ENCODE measurements at regions not wholly inside any gene's neighbourhood (a gene's known extent, or its start where the extent isn't known, plus 50 kb on each side); places are given as distances from the start of the nearest gene placed in this dataset.
"Not testable (repeated sequence)": the region's sequence is repeated elsewhere in the genome, so short reads cannot be mapped to it uniquely, and the experiment has no call there.

DNA sequence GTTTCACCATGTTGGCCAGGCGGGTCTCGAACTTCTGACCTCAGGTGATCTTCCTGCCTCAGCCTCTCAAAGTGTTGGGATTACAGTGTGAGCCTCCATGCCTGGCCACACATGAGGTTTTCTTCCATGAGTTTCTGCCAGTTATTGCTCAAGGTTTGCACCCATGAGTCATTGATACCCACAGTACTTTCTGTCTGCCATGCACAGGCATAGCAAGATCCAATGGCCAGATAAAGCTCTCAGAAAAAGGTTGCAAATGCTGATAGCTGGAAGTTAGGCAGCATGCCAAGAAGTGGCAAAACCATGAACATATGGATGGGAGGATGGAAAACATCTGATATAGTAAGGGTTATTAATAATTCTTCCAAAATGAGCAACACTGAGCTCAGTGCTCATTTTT lies 298.7 kb upstream of the NRG3 start:
- no peak for DNase-seq (ENCODE audit: low spot score)

DNA sequence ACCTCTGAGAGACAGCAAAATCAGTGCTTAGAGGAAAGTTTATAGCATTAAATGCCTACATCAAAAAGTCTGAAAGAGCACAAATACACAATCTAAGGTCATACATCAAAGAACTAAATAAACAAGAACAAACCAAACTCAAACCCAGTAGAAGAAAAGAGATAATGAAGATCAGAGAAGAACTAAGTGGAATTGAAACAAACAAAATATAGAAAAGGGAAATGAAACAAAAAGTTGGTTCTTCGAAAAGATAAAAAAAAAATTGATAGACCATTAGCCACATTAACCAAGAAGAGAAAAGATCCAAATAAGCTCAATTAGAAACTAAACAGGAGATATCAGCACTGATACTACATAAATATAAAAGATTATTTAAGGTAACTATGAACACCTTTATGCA lies 280.0 kb upstream of the NRG3 start:
- no peak for DNase-seq (ENCODE audit: low spot score)

DNA sequence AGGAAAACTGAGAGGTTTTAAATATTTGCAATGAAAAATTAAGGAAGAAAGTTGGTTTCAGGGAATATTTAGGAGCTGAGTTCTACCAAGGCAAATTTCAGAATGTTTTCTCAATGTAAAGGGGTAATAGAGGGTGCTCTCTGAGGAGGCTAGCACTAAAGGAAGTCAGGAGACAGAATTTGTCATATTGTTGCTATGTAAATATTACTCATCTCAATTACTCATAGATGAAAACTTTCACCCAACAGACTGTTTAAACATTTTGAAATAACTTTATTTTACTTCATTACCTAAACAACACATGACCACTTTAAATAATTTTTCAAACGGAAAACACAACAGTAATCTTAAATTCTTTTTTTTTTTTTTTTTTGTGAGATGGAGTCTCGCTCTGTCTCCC lies 274.8 kb upstream of the NRG3 start:
- no peak for DNase-seq (ENCODE audit: low spot score)

DNA sequence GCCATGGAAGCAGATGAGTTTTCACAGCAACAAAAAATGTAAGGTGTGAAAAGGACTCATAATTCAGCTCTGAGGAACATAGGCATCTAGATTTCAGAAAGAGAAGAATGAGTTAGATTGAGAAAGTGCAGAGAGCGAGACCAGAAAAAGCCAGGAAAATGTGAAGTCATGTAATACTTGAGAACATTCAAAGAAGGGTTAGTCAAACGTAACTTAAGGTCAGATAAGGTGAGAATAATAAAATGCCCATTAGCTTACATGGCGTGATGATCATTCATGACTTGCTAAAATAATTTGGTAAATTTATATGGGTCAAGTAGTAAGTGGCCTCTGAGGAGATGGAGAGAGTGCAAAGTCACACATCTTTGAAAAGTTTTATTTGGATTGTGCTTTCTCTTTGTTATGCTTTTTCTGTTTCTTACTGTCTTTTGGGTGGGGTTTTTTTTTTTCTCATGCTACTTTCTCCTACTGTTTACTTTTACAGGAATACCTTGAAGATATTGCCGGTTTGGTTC lies 271.8 kb upstream of the NRG3 start:
- DNase-seq (ENCODE audit: low spot score): no peak

DNA sequence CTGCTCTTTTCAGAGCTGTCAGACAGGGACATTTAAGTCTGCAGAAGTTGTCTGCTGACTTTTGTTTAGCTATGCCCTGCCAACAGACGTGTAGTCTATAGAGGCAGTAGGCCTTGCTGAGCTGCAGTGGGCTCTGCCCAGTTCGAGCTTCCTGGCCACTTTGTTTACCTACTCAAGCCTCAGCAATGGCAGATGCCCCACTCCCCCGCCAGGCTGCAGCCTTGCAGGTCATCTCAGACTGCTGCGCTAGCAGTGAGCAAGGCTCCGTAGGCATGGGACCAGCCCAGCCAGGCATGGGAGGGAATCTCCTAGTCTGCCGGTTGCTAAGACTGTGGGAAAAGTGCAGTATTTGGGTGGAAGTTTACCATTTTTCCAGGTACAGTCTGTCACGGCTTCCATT lies 230.5 kb upstream of the NRG3 start:
- not testable (repeated sequence) for DNase-seq (ENCODE audit: low spot score)

DNA sequence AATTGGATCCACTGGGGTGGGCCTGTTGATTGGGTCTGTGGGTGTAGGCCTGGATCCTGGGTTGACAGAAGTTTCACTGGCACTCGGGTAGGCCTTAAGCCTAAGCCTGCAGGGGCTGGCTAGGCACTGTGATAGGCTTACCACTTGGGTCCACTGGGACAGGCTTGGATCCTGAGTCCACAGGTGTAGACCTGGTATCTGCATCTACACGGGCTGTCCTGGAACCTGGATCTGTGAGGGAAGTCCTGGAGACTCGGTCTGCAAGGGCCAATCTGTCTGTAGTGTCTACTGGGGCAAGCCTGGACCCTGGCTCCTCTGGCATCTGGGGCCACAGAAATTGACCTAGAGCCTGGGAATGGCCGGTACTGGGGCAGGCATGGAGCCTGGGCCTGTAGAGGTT lies 219.0 kb upstream of the NRG3 start:
- DNase-seq (ENCODE audit: low spot score): no peak

DNA sequence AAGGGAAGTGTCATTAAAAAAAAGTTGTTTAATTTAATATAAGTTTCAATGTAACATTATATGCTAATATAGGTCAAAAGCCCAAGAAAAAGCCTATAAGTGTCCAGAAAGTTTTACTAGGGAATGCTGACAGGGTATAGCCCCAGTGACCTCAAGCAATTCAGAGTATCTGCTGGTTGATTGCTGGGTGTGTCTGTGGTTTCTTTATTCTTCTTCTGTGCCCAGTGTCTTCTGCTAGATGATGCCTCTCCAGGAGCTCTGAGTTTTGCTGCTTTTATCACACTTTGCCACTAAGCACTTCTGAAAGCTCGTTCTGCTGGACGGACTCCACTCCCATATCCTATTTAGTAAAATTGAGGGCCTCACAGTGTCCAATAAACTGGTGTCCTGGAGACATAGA lies 212.2 kb upstream of the NRG3 start:
- no peak for DNase-seq (ENCODE audit: low spot score)

DNA sequence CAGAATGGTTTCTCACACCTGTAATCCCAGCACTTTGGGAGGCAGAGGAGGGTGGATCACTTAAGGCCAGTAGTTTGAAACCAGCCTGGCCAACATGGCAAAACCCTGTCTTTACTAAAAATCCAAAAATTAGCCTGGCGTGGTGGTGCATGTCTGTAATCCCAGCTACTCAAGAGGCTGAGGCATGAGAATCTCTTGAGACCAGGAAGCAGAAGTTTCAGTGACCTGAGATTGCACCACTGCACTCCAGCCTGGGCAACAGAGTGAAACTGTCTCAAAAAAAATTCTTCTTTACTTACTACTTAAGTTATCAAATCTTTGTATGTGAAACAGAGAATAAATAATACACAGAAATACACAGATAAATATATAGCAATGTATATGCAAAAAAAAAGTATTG lies 210.2 kb upstream of the NRG3 start:
- not testable (repeated sequence) for DNase-seq (ENCODE audit: low spot score)

DNA sequence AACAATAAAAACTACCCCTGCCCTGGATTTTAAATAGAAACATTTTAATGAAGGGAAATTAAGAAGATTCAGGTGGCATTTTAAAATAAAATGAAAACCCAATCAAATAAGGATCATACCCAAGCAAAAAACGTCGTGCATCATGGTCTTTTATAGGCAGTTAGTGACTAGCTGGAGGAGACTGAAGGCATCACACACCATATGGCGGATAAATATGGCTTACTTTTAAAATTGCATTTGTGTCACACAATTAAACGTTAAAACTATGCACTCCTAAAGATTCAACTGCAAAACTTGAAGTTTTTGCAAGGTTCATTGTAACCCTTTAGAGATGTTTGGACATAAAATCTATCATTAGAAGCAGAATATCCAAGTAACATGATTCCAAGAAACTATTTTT lies 200.1 kb upstream of the NRG3 start:
- DNase-seq (ENCODE audit: low spot score): no peak

DNA sequence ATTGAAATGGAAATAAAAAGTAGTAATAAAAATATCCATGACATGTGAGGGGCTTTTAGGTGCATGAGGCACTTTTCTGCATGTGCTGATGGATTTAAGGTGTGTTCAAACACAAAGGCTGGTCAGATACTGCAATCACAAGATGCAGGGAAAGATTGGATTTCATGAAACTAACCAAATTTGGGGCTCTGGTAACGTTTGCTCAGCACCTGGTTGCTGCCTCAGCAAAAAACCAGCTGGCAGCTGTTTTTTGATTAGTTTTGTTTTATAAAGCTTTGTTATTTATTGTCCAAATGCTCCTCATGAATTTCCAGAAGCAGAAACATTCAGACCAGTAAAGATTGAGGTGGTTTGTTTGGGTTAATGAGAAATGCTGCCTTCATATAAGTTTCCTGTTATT lies 195.7 kb upstream of the NRG3 start:
- DNase-seq (ENCODE audit: low spot score): no peak

DNA sequence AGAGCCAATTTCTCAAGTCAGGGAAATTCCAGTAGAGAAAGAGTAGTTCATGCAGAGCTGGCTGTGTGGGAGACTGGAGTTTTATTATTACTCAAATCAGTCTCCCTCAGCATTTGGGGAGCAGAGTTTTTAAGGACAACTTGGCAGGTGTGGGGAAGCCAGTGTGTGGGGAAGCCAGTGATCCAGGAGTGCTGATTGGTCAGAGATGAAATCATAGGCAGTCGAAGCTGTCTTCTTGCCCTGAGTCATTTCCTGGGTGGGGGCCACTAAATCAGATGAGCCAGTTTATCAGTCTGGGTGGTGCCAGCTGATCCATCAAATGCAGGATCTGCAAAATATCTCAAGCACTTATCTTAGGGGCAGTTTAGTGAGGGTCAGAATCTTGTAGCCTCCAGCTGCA lies 194.6 kb upstream of the NRG3 start:
- no peak for DNase-seq (ENCODE audit: low spot score)

DNA sequence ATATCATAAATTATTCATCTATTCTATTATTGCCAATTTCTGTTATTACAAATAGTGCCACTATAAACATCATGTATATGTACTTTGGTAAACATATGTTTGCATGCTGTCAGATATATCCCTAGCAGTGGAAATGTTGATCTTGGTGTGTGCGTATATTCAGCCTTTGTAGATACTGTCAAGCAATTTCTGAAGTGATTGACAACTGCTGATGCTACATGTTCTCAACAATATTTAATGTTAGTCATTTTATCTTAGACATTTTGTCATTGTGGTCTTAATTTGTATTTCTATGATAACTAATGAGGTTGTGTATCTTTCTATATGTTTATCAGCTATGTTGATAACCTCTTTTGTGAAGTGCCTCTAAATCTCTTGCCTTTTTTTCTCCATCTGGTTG lies 186.5 kb upstream of the NRG3 start:
- DNase-seq (ENCODE audit: low spot score): no peak

DNA sequence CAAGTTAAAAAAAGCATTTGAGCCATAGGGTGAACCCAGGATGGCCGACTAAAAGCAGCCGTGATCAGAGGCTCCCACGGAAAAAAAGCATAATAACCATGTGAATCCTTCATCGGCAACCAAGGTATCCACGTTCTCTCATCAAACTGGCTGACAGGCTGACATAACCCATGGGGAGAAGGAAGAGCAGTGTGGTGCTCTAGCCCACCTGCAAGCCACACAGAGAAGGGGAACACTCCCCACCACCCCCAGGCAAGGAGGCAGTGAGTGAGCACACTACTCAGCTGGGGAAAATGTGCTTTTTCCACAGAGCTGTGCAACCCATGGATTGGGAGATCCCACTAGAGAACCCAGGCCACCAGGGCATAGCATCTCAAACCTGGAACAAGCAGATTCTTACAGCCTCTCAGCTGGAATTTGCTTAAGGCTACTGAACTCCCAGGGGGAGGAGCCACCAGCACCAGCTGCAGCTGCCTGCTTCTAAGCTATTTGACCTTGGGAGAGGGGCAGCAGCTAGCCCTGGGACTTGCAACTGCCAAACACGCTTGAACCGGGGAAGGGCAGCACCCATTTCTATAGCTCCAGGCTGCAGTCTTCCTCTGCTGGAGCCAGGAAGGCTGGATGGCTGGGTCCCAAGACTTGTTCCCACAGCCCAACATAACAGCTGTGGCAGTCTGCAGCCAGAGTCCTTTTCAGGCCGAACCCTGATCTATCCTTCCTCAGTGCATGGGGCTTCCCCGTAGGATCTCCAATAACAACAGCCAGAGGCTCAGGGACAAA lies 178.2 kb upstream of the NRG3 start:
- DNase-seq (ENCODE audit: low spot score): no peak

DNA sequence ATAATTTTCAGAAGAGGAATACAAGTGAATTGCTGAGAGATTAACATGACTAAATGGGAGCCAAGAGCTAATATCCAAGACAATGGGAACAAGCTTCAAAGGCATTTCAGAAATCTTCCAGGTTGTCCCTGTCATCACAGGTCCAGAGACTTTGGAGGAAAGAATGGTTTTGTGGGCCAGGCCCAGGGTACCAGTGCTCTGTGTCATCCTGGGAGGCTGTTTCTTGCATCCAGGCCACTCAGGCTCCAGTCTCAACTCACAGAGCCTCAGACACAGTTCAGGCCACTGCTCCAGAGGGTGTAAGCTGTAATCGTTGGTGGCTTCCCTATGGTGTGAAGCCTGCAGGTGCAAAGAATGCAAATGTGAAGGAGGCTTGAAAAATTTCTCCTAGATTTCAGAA lies 170.4 kb upstream of the NRG3 start:
- no peak for DNase-seq (ENCODE audit: low spot score)

DNA sequence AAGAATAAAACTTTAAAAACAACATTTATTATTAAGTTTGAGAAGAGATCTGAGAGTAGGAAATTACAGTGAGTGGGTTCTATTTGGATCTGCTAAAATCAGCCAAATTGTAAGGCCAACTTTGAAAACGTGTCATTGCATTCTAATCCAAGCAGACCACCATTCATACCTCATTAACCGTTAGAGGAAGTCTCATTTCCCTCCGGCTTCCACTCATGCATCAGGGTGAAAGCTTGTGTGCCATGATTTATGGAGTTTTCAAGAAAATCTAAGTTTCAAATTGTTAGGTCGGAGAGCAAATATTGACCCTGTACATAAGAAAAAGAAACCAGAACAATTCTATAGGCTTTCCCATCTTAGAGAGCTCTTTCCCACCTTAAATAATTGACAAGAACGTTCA lies 166.6 kb upstream of the NRG3 start:
- no peak for DNase-seq (ENCODE audit: low spot score)

DNA sequence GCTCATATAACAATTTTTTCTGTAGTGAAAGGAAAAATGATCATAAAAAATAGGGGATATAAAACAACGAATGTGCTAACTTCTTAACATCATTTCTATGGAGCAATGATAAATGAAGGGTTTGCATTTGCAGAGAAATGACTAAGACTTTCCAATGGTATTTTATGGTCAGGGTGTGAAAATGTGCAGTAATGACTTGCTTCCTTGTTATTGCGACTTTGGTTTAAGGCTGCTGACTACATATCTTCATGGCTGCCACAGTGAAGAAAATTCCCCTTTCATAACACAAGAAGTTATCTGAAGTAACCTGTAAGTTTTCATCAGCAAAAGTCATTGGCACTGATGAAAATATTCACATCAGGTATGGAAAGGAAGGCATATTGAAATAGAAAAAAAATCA lies 166.1 kb upstream of the NRG3 start:
- no peak for DNase-seq (ENCODE audit: low spot score)

DNA sequence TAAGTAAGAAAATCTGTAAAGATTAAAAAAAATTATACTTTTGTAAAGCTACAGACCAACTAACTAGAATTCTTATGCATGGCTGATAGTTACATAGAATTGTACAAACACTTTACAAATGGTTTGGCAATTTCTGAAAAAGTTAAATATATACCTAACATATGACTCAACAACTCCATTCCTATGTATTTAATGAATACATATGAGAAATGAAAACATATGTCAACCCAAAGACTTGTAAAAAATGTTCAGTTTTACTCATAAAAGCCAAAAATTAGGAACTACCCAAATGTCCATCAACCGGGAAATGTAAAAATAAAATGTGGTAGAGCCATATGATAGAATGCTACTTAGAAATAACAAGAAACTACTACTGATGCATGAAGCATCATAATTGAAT lies 152.6 kb upstream of the NRG3 start:
- no peak for DNase-seq (ENCODE audit: low spot score)

DNA sequence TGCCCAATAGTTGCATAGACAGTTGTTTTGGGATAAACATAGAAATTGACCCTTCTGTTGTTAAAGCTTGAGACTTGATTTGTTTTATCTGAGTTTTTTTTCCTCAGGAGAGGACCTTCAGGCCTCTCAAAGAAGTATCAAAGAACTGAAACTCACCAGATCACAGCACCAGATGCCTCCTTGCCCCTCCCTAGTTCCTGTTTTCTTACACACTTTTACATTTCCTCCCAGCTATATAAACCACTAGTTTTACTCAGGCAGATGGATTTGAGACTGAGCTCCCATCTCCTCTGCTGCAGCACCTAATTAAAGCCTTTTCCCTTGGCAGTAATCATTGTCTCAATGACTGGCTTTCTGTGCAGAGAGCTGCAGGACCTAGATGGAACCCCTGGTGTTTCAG lies 150.6 kb upstream of the NRG3 start:
- no peak for DNase-seq (ENCODE audit: low spot score)

DNA sequence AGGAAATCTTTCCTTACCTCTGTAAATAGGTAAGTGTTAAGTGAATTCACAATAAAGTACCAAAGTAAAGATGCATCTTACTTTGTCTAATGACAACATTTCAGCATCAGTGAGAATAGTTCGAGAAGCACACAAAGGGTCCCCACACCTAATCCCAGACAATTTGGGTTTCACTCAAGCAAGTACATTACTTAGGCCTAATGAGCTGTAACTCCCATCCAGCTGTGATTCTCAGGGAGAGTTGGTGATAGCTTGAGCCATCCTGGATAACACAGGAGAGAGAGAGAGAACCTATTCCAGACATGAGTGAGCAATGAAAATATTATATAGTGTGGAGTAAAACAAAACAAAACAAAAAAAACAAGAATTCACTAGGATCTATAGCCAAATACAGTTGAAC lies 149.1 kb upstream of the NRG3 start:
- DNase-seq (ENCODE audit: low spot score): no peak

DNA sequence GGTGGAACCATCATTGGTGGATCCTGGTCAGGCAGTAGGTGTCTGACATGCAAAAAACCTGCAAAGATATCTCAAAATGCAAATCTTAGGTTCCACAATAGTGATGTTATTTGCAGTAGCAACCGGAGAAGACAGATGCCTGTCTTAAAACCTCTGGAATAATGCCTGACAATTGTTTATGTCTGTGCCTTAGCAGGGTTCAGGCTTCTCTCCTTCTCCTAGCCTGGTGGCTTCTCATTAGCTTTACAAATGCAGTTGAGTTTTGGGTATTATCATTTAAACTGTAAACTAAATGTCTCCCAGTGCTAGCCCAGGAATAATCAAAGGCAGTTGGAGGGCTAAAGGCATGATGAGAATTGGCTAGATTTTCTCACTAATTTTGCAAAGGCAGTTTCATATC lies 146.3 kb upstream of the NRG3 start:
- DNase-seq (ENCODE audit: low spot score): no peak

DNA sequence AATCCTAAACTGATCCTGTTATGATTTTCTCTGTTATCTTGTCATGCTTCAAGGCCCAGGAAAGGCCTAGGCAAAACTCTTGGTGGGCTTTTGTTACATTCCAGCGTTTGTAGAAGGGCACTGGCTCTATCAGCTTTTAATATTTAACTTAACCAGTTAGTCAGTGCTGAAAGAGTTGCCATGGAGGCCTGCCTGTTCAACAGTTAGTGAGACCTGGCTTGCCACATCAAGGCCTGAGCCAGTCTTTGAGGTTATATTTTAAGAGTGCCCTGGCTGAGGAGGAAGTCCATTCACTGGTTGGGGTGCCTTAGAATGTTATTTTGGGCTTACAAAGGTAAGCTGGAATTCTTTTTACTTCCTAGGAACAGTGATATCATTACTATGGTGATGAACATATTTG lies 144.1 kb upstream of the NRG3 start:
- DNase-seq (ENCODE audit: low spot score): no peak

DNA sequence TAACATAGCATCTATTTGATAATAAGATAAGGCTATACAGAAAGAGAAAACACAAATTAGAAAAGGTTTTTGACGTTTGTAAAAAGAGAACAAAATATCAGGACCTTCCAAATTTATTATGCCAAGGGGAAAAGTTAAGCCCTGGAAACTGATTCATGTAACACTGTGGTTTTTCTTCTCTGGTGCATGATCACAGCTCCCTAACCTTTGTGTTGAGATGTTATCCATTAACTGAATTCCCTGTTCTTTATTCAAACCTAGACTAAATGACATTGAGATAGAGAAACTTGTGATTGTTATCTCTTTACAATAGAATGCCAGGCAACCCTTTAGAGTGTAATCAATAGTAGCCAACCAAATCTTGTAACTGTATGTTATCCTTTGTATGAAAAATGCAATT lies 141.5 kb upstream of the NRG3 start:
- DNase-seq (ENCODE audit: low spot score): no peak

DNA sequence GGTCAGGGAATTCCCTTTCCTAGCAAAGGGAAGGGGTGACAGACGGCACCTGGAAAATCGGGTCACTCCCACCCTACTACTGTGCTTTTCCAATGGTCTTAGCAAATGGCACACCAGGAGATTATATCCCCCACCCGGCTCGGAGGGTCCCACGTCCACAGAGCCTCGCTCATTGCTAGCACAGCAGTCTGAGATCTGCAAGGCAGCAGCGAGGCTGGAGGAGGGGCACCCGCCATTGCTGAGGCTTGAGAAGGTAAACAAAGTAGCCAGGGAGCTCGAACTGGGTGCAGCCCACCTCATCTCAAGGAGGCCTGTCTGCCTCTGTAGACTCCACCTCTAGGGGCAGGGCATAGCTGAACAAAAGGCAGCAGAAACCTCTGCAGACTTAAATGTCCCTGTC lies 139.8 kb upstream of the NRG3 start:
- DNase-seq (ENCODE audit: low spot score): not testable (repeated sequence)

DNA sequence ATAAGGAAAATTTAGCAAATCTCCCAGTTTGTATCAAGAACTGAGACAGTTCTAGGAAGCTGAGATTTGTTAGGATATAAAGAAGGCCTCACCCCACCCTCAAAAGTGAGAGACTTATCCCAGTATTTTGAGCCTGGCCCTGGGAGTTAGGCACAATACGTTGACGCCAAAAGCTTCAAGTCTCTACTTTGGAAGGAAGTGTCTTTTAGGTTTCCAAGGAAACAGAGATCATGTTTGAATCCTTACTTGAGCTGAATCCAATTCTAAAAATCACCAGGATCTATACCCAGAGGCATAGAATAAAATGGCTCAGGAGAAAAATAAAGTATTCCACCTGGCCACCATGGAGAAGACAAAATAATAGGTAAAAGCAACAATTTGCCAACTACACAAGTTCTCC lies 115.9 kb upstream of the NRG3 start:
- no peak for DNase-seq (ENCODE audit: low spot score)
